HG03064 (cell line): ENCODE measurements at regions not wholly inside any gene's neighbourhood (a gene's known extent, or its start where the extent isn't known, plus 50 kb on each side); places are given as distances from the start of the nearest gene placed in this dataset.
"Not testable (repeated sequence)": the region's sequence is repeated elsewhere in the genome, so short reads cannot be mapped to it uniquely, and the experiment has no call there.

Experiments used
- ATAC-seq: cut with Tn5 transposase; IDR thresholded peaks from one replicate; pipeline ENCODE4 v1.9.1; 2021; ENCODE audit warnings: low read depth; ENCODE audit not compliant: unreplicated experiment

- no peak for ATAC-seq
These were observed 94.7 kb upstream of the DDHD1 start for GRCh38 chr14:53247596-53248370.

GRCh38 chr14:53242898-53243297 lies 89.8 kb upstream of the DDHD1 start:
- not testable (repeated sequence) for ATAC-seq

- no peak for ATAC-seq
These were observed 84.4 kb upstream of the DDHD1 start for GRCh38 chr14:53237488-53237887.

GRCh38 chr14:53236708-53237107 lies 83.6 kb upstream of the DDHD1 start:
- no peak for ATAC-seq

GRCh38 chr14:53231171-53231570 lies 78.0 kb upstream of the DDHD1 start:
- no peak for ATAC-seq

- ATAC-seq = no peak
These were observed 75.8 kb upstream of the DDHD1 start for GRCh38 chr14:53228966-53229365.

- no peak for ATAC-seq
These were observed 74.1 kb upstream of the DDHD1 start for GRCh38 chr14:53227154-53227718.

GRCh38 chr14:53226553-53226952 lies 73.4 kb upstream of the DDHD1 start:
- ATAC-seq = no peak

GRCh38 chr14:53220914-53221313 lies 67.8 kb upstream of the DDHD1 start:
- no peak for ATAC-seq

- no peak for ATAC-seq
These were observed 65.0 kb upstream of the DDHD1 start for GRCh38 chr14:53218161-53218560.

GRCh38 chr14:53217316-53217994 lies 64.3 kb upstream of the DDHD1 start:
- ATAC-seq = peak; percentile 99

GRCh38 chr14:53216955-53217315 lies 63.8 kb upstream of the DDHD1 start:
- ATAC-seq = not testable (repeated sequence)

- not testable (repeated sequence) for ATAC-seq
These were observed 63.4 kb upstream of the DDHD1 start for GRCh38 chr14:53216478-53216877.

GRCh38 chr14:53215101-53215500 lies 62.0 kb upstream of the DDHD1 start:
- ATAC-seq = no peak

- ATAC-seq = no peak
These were observed 61.3 kb upstream of the DDHD1 start for GRCh38 chr14:53214384-53214783.

GRCh38 chr14:53213761-53214160 lies 60.6 kb upstream of the DDHD1 start:
- no peak for ATAC-seq

- ATAC-seq = no peak
These were observed 56.2 kb upstream of the DDHD1 start for GRCh38 chr14:53209370-53209769.
